Loucy (cell line): ENCODE measurements at regions not wholly inside any gene's neighbourhood (a gene's known extent, or its start where the extent isn't known, plus 50 kb on each side); places are given as distances from the start of the nearest gene placed in this dataset.

Source experiments
- H2AFZ ChIP-seq: fragments of 200-600 bp; sonication (generic); 2 replicates; pipeline ENCODE4 v1.6.0; 2016; ENCODE audit warnings: antibody characterized with exemption, mild to moderate bottlenecking, low read length, moderate library complexity
- H3F3A ChIP-seq: fragments of 200-600 bp; 2 replicates; pipeline ENCODE4 v1.6.0; 2016; ENCODE audit warnings: antibody characterized with exemption, low read depth, mild to moderate bottlenecking
- H3K27me3 ChIP-seq: fragments of 200-600 bp; sonication (generic); 2 replicates; pipeline ENCODE4 v1.6.1; 2014; ENCODE audit warnings: low read length, mild to moderate bottlenecking; ENCODE audit not compliant: insufficient read depth, poor library complexity, severe bottlenecking
- H3K36me3 ChIP-seq: fragments of 200-600 bp; sonication (generic); 2 replicates; pipeline ENCODE4 v1.6.1; 2016; ENCODE audit warnings: low read length; ENCODE audit not compliant: insufficient read depth
- H3K4me1 ChIP-seq: fragments of 200-600 bp; sonication (generic); 2 replicates; pipeline ENCODE4 v1.5.1; 2014; ENCODE audit warnings: low read length, mild to moderate bottlenecking; ENCODE audit not compliant: insufficient read depth, poor library complexity, severe bottlenecking
- H3K4me2 ChIP-seq: fragments of 200-600 bp; sonication (generic); 2 replicates; pipeline ENCODE4 v1.6.0; 2014; ENCODE audit warnings: antibody characterized with exemption, low read length, low read depth, mild to moderate bottlenecking; ENCODE audit not compliant: poor library complexity, severe bottlenecking
- H3K4me3 ChIP-seq: fragments of 200-600 bp; sonication (generic); 2 replicates; pipeline ENCODE4 v1.5.1; 2014; ENCODE audit warnings: low read length, mild to moderate bottlenecking, mixed read lengths; ENCODE audit not compliant: poor library complexity, severe bottlenecking
- H3K79me2 ChIP-seq: fragments of 200-600 bp; sonication (generic); 2 replicates; pipeline ENCODE4 v1.6.1; 2014; ENCODE audit warnings: low read length; ENCODE audit not compliant: insufficient read depth
- H3K9ac ChIP-seq: fragments of 200-600 bp; sonication (generic); 2 replicates; pipeline ENCODE4 v1.6.0; 2014; ENCODE audit warnings: mild to moderate bottlenecking, low read depth, low read length, moderate library complexity; ENCODE audit not compliant: poor library complexity, severe bottlenecking
- H3K9me2 ChIP-seq: fragments of 200-600 bp; sonication (generic); replicated peaks from 2 replicates; pipeline ENCODE4 v1.6.1; 2016; ENCODE audit warnings: low read depth, low read length, mixed read lengths
- H3K9me3 ChIP-seq: fragments of 200-600 bp; sonication (generic); 2 replicates; pipeline ENCODE4 v1.6.1; 2014; ENCODE audit warnings: mild to moderate bottlenecking, antibody characterized with exemption, low read length, low read depth; ENCODE audit not compliant: insufficient read depth
- H4K20me1 ChIP-seq: fragments of 200-600 bp; sonication (generic); 2 replicates; pipeline ENCODE4 v1.6.0; 2014; ENCODE audit warnings: antibody characterized with exemption, low read length, mild to moderate bottlenecking; ENCODE audit not compliant: insufficient read depth, poor library complexity, severe bottlenecking
- CTCF ChIP-seq: fragments of 200-600 bp; sonication (generic); conservative IDR thresholded peaks from 2 replicates; pipeline ENCODE4 v1.5.1; 2014; ENCODE audit warnings: mild to moderate bottlenecking, antibody characterized with exemption, low read length
- EZH2phosphoT487 ChIP-seq: fragments of 200-600 bp; IDR thresholded peaks from 2 replicates; pipeline ENCODE4 v1.6.1; 2018; ENCODE audit warnings: antibody characterized with exemption, mild to moderate bottlenecking, moderate library complexity, borderline replicate concordance

- no peaks in the 10 kb centered on the region for H3K27me3 ChIP-seq
- no peaks in the 10 kb centered on the region for H3K36me3 ChIP-seq
- H2AFZ ChIP-seq, result no peak overlapping the region
- H3K79me2 ChIP-seq, result no peaks in the 10 kb centered on the region
- no peak overlapping the region for H3K9ac ChIP-seq
- H3K9me3 ChIP-seq, result no peaks in the 10 kb centered on the region
- H3K4me3 ChIP-seq, result no peak overlapping the region
- no peaks in the 10 kb centered on the region for H3K4me1 ChIP-seq
- no peaks in the 10 kb centered on the region for H3F3A ChIP-seq
- no peak overlapping the region for H3K4me2 ChIP-seq
- no peaks in the 10 kb centered on the region for H4K20me1 ChIP-seq
- TF ChIP-seq EZH2phosphoT487 (no peak), CTCF (no peak)
- H3K9me2 ChIP-seq, result no peaks in the 10 kb centered on the region
These were observed 549.1 kb downstream of the CDK5RAP2 start for GRCh38 chr9:120030847-120031246.

- Histone ChIP-seq H3K4me3 (no peak overlapping the region), H4K20me1 (no peaks in the 10 kb centered on the region), H3K4me1 (no peaks in the 10 kb centered on the region), H2AFZ (no peak overlapping the region), H3F3A (no peaks in the 10 kb centered on the region), H3K9me2 (no peaks in the 10 kb centered on the region), H3K4me2 (no peak overlapping the region), H3K79me2 (no peaks in the 10 kb centered on the region), H3K9ac (no peak overlapping the region), H3K27me3 (no peaks in the 10 kb centered on the region), H3K36me3 (no peaks in the 10 kb centered on the region), H3K9me3 (no peaks in the 10 kb centered on the region)
- no peak for TF ChIP-seq EZH2phosphoT487
- TF ChIP-seq CTCF, result no peak
These were observed 561.4 kb downstream of the CDK5RAP2 start for GRCh38 chr9:120018550-120018949.

GRCh38 chr9:120018037-120018436 lies 561.9 kb downstream of the CDK5RAP2 start:
- Histone ChIP-seq H3K4me2 (no peak overlapping the region), H2AFZ (no peak overlapping the region), H3K27me3 (no peaks in the 10 kb centered on the region), H3K36me3 (no peaks in the 10 kb centered on the region), H3K9me3 (no peaks in the 10 kb centered on the region), H3K9me2 (no peaks in the 10 kb centered on the region), H3F3A (no peaks in the 10 kb centered on the region), H4K20me1 (no peaks in the 10 kb centered on the region), H3K4me1 (no peaks in the 10 kb centered on the region), H3K9ac (no peak overlapping the region), H3K79me2 (no peaks in the 10 kb centered on the region), H3K4me3 (no peak overlapping the region)
- TF ChIP-seq CTCF (no peak), EZH2phosphoT487 (no peak)
